GM18498 (cell line): ENCODE measurements at regions not wholly inside any gene's neighbourhood (a gene's known extent, or its start where the extent isn't known, plus 50 kb on each side); places are given as distances from the start of the nearest gene placed in this dataset.

ENCODE experiments used
- ATAC-seq: cut with Tn5 transposase; IDR thresholded peaks from one replicate; pipeline ENCODE4 v1.9.1; 2021; ENCODE audit warnings: mild to moderate bottlenecking, moderate library complexity; ENCODE audit not compliant: unreplicated experiment

DNA sequence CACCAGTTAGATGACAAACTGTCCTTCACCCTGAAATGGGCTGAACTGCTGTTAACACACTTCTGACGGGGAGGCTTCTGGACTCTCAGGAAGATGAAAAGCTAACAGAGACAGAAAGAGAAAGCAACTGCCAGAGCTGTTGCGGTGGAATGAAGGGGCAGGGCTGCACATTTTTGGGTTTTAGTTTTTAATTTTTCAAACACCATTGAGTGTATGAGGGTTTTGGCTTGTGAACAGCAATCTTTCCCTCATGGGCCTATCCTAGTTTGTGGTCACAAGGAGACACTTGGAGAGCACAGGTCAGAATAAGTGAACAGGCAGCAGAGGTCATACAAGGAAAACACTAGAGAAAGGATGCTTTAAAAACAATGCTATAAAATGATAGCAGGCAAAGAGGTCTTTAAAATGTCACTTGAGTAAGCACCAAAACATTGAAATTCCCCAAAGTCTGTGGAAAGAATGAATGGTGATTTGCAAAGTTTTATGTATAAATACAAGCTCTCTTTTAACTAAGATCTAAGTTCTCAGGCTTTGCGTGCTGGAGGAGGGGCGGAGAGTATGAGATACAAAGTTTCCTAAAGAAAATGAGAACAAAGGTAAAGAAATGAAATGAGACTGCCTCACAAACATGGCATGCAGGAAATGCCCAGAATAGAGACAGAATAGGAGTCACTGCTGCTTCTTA is 101.4 kb upstream of the GLI3 start:
- ATAC-seq = no peak

GRCh38 chr7:42337225-42337905 is 100.4 kb upstream of the GLI3 start:
- no peak for ATAC-seq

DNA sequence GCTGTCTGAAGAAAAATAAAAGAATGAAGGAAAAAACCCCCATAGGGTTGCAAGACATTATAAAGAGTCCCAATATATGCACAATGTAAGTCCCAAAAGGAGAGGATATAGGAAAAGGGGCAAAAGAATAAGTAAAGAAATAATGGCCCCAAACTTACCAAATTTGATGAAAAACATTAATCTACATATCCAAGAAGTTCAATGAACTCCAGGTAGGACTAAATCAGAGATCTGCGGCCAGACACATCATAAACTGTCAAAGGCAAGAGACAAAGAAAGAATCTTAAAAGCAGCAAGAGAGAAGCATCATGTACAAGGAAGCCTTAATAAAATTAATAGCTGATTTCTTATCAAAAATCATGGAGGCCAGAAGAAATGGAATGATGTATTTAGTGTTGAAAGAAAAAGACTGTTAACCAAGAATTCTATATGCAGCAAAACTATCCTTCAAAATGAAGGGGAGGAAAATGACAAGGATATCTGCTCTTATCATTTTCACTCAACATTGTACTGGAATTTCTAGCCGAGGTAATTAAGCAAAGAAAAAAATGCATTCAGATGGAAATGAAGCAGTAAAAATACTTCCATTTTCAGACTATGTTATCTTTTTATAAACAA is 95.7 kb upstream of the GLI3 start:
- ATAC-seq = no peak

GRCh38 chr7:42319631-42320030 is 82.6 kb upstream of the GLI3 start:
- no peak for ATAC-seq

DNA sequence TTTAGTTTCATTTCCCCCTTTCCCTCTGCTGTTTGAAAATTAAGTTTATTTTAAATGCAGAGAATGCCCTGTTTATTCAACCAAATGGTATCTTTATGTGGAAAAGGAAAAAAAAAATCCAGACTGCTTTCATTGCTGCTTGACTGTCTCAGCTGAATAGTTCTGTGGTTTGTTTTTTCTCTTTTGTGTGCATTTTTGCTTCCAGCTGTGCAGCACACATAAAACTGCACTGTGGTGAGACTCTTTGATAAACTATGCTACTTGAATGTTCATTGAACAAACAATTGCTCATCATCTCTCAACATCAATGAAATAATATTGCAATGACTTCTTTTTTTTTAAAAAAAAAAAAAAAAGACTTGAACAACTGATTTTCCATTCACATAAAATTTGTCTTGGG is 78.6 kb upstream of the GLI3 start:
- no peak for ATAC-seq

GRCh38 chr7:42315103-42315502 is 78.1 kb upstream of the GLI3 start:
- no peak for ATAC-seq

GRCh38 chr7:42314696-42315095 is 77.7 kb upstream of the GLI3 start:
- ATAC-seq = no peak

GRCh38 chr7:42311195-42311594 is 74.2 kb upstream of the GLI3 start:
- no peak for ATAC-seq

DNA sequence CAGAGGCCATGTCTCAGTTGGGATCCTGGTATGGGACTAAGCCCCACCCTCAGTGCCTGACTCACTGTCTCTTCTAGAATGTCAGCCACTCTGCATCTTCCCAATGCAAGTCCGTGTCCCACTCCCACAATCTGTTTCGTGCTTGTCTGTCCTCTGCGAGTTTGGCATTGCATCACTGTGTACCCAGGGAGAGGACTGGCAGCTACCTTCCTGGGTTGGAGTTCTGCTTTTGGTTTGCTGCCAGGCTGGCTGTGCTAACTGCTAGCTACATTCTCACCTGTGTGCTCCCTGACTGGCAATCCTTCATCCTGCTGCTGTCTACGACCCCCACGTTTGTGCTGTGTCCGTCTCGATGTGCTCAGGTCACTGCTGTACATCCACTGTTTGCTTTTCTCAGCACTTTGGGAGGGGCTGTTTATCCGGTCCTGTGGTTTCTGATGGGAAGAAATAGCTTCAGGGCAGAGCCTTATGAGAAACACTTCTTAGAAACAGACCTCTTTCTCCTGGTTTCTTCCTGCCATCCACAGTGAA is 56.0 kb upstream of the GLI3 start:
- ATAC-seq = no peak

GRCh38 chr7:42289473-42289872 is 52.5 kb upstream of the GLI3 start:
- ATAC-seq = no peak
